Endothelial cell (in vitro differentiated cells): ENCODE measurements at regions not wholly inside any gene's neighbourhood (a gene's known extent, or its start where the extent isn't known, plus 50 kb on each side); places are given as distances from the start of the nearest gene placed in this dataset.

ENCODE experiments used
- DNase-seq: peaks from one replicate; pipeline ENCODE4 v3.0.0; 2021; ENCODE audit warnings: low spot score
- H3K27ac Mint-ChIP-seq: one replicate; pipeline ENCODE4 v1.8.0; 2021; ENCODE audit warnings: mixed read lengths, inconsistent platforms; ENCODE audit not compliant: unreplicated experiment
- H3K27me3 Mint-ChIP-seq: one replicate; pipeline ENCODE4 v1.8.0; 2021; ENCODE audit warnings: mild to moderate bottlenecking, moderate library complexity, mixed read lengths, inconsistent platforms; ENCODE audit not compliant: unreplicated experiment
- H3K36me3 Mint-ChIP-seq: one replicate; pipeline ENCODE4 v1.8.0; 2021; ENCODE audit warnings: mild to moderate bottlenecking, low read depth, mixed read lengths, inconsistent platforms; ENCODE audit not compliant: unreplicated experiment
- H3K4me1 Mint-ChIP-seq: one replicate; pipeline ENCODE4 v1.8.0; 2021; ENCODE audit warnings: mild to moderate bottlenecking, mixed read lengths, inconsistent platforms; ENCODE audit not compliant: unreplicated experiment
- H3K4me3 Mint-ChIP-seq: one replicate; pipeline ENCODE4 v1.8.0; 2021; ENCODE audit warnings: mild to moderate bottlenecking, mixed read lengths, inconsistent platforms; ENCODE audit not compliant: unreplicated experiment
- H3K9me3 Mint-ChIP-seq: one replicate; pipeline ENCODE4 v1.8.0; 2021; ENCODE audit warnings: mixed read lengths, inconsistent platforms; ENCODE audit not compliant: unreplicated experiment
- TF ChIP-seq, protein P1 (sequence below): fragments of 200-600 bp; sonication (generic); IDR thresholded peaks from one replicate; pipeline ENCODE4 v1.5.0; 2021; ENCODE audit warnings: antibody characterized with exemption; ENCODE audit not compliant: unreplicated experiment

DNA sequence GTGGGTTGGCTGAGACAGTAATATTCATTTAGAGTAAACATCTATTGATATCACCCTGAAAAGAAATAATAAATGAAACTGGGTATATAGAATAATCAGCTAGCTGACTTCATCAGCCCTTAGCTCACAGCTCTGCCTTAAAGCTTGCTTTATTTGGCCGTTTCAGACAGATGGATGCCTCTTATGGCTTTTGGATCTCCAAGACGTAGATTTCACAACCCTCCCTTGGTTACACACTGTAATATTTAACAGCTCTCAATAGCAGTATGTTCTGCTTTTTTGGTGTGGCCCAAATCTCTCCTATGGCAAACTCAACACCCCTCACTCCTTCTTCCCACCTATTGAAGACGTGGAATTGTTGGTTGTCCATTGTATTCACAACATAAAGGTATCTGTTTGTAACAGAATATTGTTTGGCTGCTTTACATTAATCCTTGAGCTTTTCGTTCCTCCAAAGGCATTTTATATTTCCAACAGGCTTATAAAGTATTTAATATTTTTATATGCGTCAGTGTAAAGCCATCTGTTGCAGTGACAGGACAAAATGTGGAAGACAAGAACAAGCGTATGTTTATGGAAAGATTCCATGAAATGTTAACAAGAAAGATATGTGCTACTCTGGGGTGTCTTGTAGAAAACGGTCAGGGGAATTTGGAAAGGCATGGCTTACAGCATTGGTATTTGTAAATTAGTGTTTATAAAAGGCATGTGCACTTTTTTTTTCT, 837.0 kb upstream of the RBFOX1 start:
- no peaks in the 10 kb centered on the region for H3K9me3 Mint-ChIP-seq
- no peak overlapping the region for H3K4me3 Mint-ChIP-seq
- no peak for DNase-seq
- no peaks in the 10 kb centered on the region for H3K27me3 Mint-ChIP-seq
- H3K4me1 Mint-ChIP-seq: peaks cover 13% of the 10 kb centered on the region
- no peaks in the 10 kb centered on the region for H3K36me3 Mint-ChIP-seq
- TF ChIP-seq, protein P1, sequence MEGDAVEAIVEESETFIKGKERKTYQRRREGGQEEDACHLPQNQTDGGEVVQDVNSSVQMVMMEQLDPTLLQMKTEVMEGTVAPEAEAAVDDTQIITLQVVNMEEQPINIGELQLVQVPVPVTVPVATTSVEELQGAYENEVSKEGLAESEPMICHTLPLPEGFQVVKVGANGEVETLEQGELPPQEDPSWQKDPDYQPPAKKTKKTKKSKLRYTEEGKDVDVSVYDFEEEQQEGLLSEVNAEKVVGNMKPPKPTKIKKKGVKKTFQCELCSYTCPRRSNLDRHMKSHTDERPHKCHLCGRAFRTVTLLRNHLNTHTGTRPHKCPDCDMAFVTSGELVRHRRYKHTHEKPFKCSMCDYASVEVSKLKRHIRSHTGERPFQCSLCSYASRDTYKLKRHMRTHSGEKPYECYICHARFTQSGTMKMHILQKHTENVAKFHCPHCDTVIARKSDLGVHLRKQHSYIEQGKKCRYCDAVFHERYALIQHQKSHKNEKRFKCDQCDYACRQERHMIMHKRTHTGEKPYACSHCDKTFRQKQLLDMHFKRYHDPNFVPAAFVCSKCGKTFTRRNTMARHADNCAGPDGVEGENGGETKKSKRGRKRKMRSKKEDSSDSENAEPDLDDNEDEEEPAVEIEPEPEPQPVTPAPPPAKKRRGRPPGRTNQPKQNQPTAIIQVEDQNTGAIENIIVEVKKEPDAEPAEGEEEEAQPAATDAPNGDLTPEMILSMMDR: no peak
- H3K27ac Mint-ChIP-seq: no peak overlapping the region

DNA sequence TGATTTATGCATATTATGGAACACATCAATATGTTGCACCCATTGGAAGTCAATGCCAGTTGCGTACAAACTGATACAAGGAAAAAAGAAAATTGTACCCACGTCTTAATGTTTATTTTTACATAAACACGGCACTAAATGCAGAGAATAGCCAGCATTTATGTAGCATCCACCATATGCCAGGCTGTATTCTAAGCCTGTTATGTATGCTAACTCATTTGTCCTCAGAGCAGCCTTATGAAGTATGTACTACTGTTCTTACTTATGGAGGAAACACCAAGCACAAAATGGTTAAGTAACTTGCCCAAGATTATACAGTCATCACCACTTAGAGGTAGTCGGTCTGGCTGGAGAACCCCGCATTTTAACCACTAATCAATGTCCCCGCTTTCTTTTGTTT, 837.9 kb upstream of the RBFOX1 start:
- Mint-ChIP-seq H3K9me3 (no peaks in the 10 kb centered on the region), H3K4me1 (peaks cover 13% of the 10 kb centered on the region)

DNA sequence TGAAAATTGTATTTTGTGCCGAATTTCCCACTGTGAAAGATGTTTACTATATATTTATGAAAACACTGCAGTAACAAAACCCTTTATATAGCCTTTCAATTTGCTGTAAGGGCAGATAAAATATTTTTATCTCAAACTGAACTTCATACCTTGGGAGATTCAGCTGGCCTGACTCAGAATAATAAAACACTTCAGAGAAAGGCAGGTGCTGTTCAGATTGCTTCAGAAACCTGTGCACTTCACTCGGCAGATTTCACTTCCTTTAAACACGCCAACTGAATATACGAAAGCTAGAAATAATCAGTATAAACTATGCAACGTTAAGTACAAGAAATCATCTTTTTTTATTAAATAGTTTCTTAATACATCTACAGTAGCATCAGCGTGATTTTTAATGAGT, 839.1 kb upstream of the RBFOX1 start:
- Mint-ChIP-seq H3K4me3 (no peak overlapping the region), H3K27ac (no peak overlapping the region), H3K4me1 (peaks cover 13% of the 10 kb centered on the region), H3K36me3 (no peaks in the 10 kb centered on the region), H3K27me3 (no peaks in the 10 kb centered on the region), H3K9me3 (no peaks in the 10 kb centered on the region)
- no peak for DNase-seq
- TF ChIP-seq, protein P1: no peak

More for the DNA sequence above, 837.9 kb upstream of the RBFOX1 start:
- DNase-seq: no peak
- Mint-ChIP-seq H3K27ac (no peak overlapping the region), H3K4me3 (no peak overlapping the region), H3K36me3 (no peaks in the 10 kb centered on the region), H3K27me3 (no peaks in the 10 kb centered on the region)
- TF ChIP-seq, protein P1: no peak

DNA sequence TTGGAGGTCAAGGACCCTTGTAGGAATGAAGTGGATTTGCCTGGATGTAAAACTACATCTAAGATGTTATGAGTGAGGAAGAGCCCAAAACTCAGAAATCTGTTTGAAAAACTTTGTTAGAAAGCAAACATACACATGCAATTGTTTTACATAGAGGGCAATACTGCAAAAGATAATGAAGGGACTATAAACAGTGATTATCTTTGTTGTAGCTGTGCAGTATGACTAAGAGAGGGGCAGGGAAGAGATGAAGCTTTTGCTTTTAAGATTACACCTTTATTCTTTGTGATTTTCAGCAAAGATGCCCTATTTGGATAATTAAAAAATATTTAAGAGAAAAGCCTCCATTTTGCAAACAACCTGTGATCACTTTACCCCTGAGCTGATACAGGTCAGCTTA, 839.9 kb upstream of the RBFOX1 start:
- Mint-ChIP-seq H3K4me1 (peaks cover 13% of the 10 kb centered on the region), H3K27ac (no peak overlapping the region), H3K27me3 (no peaks in the 10 kb centered on the region), H3K36me3 (no peaks in the 10 kb centered on the region), H3K9me3 (no peaks in the 10 kb centered on the region), H3K4me3 (no peak overlapping the region)
- DNase-seq: no peak
- TF ChIP-seq, protein P1: no peak

DNA sequence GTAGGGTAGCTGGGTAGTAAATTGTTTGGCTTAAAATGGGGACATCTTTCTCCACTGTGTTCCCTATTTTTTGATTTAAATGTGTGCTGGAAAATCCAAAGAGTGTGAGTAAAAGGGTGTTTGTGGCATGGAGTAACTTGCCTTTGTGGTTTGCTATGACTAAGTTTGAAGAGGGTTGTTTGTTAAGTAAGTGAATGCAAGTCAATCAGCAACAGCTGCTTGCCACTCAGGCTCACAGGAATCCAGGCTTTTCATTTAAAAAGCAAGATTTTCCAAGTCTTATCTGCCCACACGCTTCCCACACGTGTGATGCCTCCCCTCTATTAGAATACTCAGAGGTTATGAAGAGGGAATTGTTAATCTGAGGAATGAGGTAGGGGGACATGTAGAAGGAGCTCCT, 847.7 kb upstream of the RBFOX1 start:
- Mint-ChIP-seq H3K9me3 (no peaks in the 10 kb centered on the region), H3K4me3 (no peak overlapping the region), H3K36me3 (no peaks in the 10 kb centered on the region), H3K27me3 (peaks cover 2% of the 10 kb centered on the region), H3K4me1 (no peaks in the 10 kb centered on the region), H3K27ac (no peak overlapping the region)
- DNase-seq: no peak
- TF ChIP-seq, protein P1: no peak
